ENCODE measurements at regions not wholly inside any gene's neighbourhood (a gene's known extent, or its start where the extent isn't known, plus 50 kb on each side); places are given as distances from the start of the nearest gene placed in this dataset.
"Not testable (repeated sequence)": the region's sequence is repeated elsewhere in the genome, so short reads cannot be mapped to it uniquely, and the experiment has no call there.

GRCh38 chr16:29191636-29192180 lies 206.9 kb downstream of the LAT start:
- not testable (repeated sequence) for H3K4me1 ChIP-seq (ENCODE audit: control insufficient read depth, insufficient read depth, low read length); H3K36me3 ChIP-seq (ENCODE audit: control insufficient read depth, insufficient read depth, low read length); H3K9me3 ChIP-seq (replicated peaks; ENCODE audit: control insufficient read depth, low read depth, low read length); H3K27ac ChIP-seq (ENCODE audit: low read length); H3K4me3 ChIP-seq (ENCODE audit: low read length); H3K27me3 ChIP-seq (ENCODE audit: control insufficient read depth, insufficient read depth, low read length); DNase-seq
- 83% methylated on average over 8 of the region's 12 CpGs for WGBS (ENCODE audit: insufficient coverage)

GRCh38 chr16:29190553-29191431 lies 205.9 kb downstream of the LAT start:
- Histone ChIP-seq H3K4me1 (ENCODE audit: control insufficient read depth, insufficient read depth, low read length) (peaks cover 15% of the 10 kb centered on the region), H3K27ac (ENCODE audit: low read length) (peak overlapping the region; percentile 35)
- not testable (repeated sequence) for H3K4me3 ChIP-seq (ENCODE audit: low read length); H3K9me3 ChIP-seq (replicated peaks; ENCODE audit: control insufficient read depth, low read depth, low read length); H3K36me3 ChIP-seq (ENCODE audit: control insufficient read depth, insufficient read depth, low read length); H3K27me3 ChIP-seq (ENCODE audit: control insufficient read depth, insufficient read depth, low read length)
- peak; percentile 58 for DNase-seq
- WGBS (ENCODE audit: insufficient coverage): 56% methylated on average over 3 of the region's 19 CpGs

DNA sequence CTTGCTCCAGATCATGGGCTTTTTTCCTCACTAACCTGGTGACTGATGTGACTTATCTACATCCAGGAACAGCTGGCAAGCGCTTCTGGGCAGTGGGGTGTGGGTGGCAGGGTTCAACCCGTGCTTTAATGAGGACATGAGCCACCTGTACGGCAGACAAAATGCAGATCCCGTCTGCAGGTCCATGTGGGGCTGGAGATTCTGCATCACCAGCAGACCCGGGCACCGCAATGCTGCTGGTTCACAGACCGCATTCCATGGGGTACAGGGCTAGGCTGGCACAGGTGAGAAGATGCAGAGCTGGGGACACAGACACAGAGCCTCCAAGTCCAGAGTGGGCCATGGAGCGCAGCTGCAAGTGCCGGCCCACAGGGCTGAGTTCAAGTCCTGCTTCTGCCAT lies 204.0 kb downstream of the LAT start:
- H3K4me3 ChIP-seq (ENCODE audit: low read length); H3K9me3 ChIP-seq (replicated peaks; ENCODE audit: control insufficient read depth, low read depth, low read length); H3K27me3 ChIP-seq (ENCODE audit: control insufficient read depth, insufficient read depth, low read length); H3K27ac ChIP-seq (ENCODE audit: low read length); DNase-seq; H3K36me3 ChIP-seq (ENCODE audit: control insufficient read depth, insufficient read depth, low read length): not testable (repeated sequence)
- peaks cover 30% of the 10 kb centered on the region for H3K4me1 ChIP-seq (ENCODE audit: control insufficient read depth, insufficient read depth, low read length)
- WGBS (ENCODE audit: insufficient coverage): 90% methylated on average over 7 of the region's 9 CpGs

DNA sequence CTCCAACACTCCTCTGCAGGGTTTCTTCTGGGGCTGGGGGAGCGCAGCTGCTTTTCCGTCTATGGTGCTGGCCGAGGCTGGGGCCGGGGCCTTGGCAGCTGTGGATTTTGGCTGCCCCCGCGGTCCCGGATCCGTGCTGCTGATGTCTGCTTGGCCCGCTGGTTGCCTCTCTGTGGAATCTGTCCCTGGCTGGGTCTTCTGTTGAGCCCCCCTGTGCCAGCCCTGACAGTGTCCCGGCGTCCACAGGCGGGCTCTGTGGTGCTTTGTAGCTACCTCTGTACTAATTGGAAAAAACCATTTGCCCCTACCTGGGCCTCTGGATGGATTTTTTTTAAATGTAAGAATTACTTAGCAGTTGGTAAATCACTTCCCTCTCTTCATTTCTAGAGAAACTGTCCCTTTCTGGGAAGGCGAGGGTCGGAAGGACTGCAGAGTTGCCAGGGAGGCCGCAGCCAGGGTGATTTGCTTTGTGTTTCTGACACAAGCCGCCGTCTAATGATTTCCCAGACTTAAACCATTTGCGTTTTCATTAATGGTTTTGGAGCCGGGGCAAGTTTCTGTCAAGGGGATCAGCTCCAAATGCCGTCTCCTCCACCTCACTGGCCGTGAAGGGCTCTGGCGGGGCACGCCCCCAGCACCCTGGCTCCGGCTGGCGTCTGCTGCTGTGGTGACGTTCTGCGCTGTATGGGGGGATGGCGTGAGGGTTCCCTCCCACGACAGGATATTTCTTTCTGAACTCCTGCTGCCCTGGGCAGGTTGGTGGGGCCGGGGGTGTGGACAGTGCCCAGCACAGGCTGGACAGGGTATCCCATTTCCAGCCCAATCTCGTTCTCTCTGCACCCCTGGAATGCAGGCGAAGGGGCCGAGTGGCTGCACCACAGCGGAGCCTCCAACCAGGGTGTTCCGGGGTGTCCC lies 201.7 kb downstream of the LAT start:
- WGBS (ENCODE audit: insufficient coverage): 44% methylated on average over 9 of the region's 35 CpGs

GRCh38 chr16:29185872-29186271 lies 201.0 kb downstream of the LAT start:
- WGBS (ENCODE audit: insufficient coverage): 18% methylated on average over 3 of the region's 9 CpGs

More for the DNA sequence above, 201.7 kb downstream of the LAT start:
- not testable (repeated sequence) for H3K27me3 ChIP-seq (ENCODE audit: control insufficient read depth, insufficient read depth, low read length); H3K9me3 ChIP-seq (replicated peaks; ENCODE audit: control insufficient read depth, low read depth, low read length); H3K4me3 ChIP-seq (ENCODE audit: low read length); H3K36me3 ChIP-seq (ENCODE audit: control insufficient read depth, insufficient read depth, low read length)
- peak; percentile 81 for DNase-seq
- H3K4me1 ChIP-seq (ENCODE audit: control insufficient read depth, insufficient read depth, low read length): peaks cover 41% of the 10 kb centered on the region
- peak overlapping the region; percentile 45 for H3K27ac ChIP-seq (ENCODE audit: low read length)

GRCh38 chr16:29184738-29185438 lies 200.0 kb downstream of the LAT start:
- H3K27ac ChIP-seq (ENCODE audit: low read length): peak overlapping the region; percentile 45
- not testable (repeated sequence) for H3K27me3 ChIP-seq (ENCODE audit: control insufficient read depth, insufficient read depth, low read length); H3K36me3 ChIP-seq (ENCODE audit: control insufficient read depth, insufficient read depth, low read length); H3K4me3 ChIP-seq (ENCODE audit: low read length); H3K9me3 ChIP-seq (replicated peaks; ENCODE audit: control insufficient read depth, low read depth, low read length)
- H3K4me1 ChIP-seq (ENCODE audit: control insufficient read depth, insufficient read depth, low read length): peaks cover 41% of the 10 kb centered on the region
- WGBS (ENCODE audit: insufficient coverage): 29% methylated on average over 19 of the region's 41 CpGs
- DNase-seq: peak; percentile 69

More at GRCh38 chr16:29185872-29186271, 201.0 kb downstream of the LAT start:
- not testable (repeated sequence) for H3K4me3 ChIP-seq (ENCODE audit: low read length); H3K36me3 ChIP-seq (ENCODE audit: control insufficient read depth, insufficient read depth, low read length); H3K9me3 ChIP-seq (replicated peaks; ENCODE audit: control insufficient read depth, low read depth, low read length); H3K27me3 ChIP-seq (ENCODE audit: control insufficient read depth, insufficient read depth, low read length)
- Histone ChIP-seq H3K4me1 (ENCODE audit: control insufficient read depth, insufficient read depth, low read length) (peaks cover 41% of the 10 kb centered on the region), H3K27ac (ENCODE audit: low read length) (peak overlapping the region; percentile 45)
- DNase-seq: peak; percentile 35

- H3K9me3 ChIP-seq (replicated peaks; ENCODE audit: control insufficient read depth, low read depth, low read length); H3K27me3 ChIP-seq (ENCODE audit: control insufficient read depth, insufficient read depth, low read length); DNase-seq; H3K4me3 ChIP-seq (ENCODE audit: low read length); H3K36me3 ChIP-seq (ENCODE audit: control insufficient read depth, insufficient read depth, low read length); H3K27ac ChIP-seq (ENCODE audit: low read length): not testable (repeated sequence)
- peaks cover 51% of the 10 kb centered on the region for H3K4me1 ChIP-seq (ENCODE audit: control insufficient read depth, insufficient read depth, low read length)
- WGBS (ENCODE audit: insufficient coverage): 85% methylated on average over 5 of the region's 25 CpGs
Measured at GRCh38 chr16:29182940-29183868, 198.4 kb downstream of the LAT start.

- 97% methylated on average over 9 of the region's 9 CpGs for WGBS (ENCODE audit: insufficient coverage)
- H3K4me1 ChIP-seq (ENCODE audit: control insufficient read depth, insufficient read depth, low read length): peaks cover 56% of the 10 kb centered on the region
- no peak overlapping the region for H3K27ac ChIP-seq (ENCODE audit: low read length)
Measured at GRCh38 chr16:29182501-29182900, 197.6 kb downstream of the LAT start.

DNA sequence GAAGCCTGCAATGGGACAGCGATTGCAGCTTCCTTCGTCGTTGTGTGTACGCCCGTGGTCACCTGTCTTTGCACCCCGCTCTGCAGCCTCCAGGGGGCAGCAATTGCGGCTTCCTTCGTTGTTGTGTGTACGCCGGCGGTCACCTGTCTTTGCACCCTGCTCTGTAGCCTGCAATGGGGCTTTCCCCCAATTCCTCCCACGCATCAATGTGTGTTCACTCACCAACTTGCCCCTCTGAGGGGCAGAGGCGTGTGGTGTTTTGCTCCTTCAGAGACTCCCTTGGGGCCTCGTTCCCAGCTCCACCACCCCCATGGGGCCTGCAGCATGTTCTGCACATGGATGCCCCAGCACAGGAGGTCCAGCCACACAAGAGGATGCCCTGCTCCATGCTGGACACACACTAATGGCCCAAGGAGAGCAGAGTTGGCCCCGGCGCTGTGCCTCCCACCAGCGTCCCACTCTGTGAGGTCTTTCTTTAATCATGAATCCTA lies 197.1 kb downstream of the LAT start:
- not testable (repeated sequence) for DNase-seq; H3K9me3 ChIP-seq (replicated peaks; ENCODE audit: control insufficient read depth, low read depth, low read length); H3K27me3 ChIP-seq (ENCODE audit: control insufficient read depth, insufficient read depth, low read length); H3K4me3 ChIP-seq (ENCODE audit: low read length); H3K27ac ChIP-seq (ENCODE audit: low read length); H3K36me3 ChIP-seq (ENCODE audit: control insufficient read depth, insufficient read depth, low read length)
- peaks cover 58% of the 10 kb centered on the region for H3K4me1 ChIP-seq (ENCODE audit: control insufficient read depth, insufficient read depth, low read length)
- WGBS (ENCODE audit: insufficient coverage): 81% methylated on average over 7 of the region's 17 CpGs

More at GRCh38 chr16:29182501-29182900, 197.6 kb downstream of the LAT start:
- DNase-seq: no peak
- Histone ChIP-seq H3K27me3 (ENCODE audit: control insufficient read depth, insufficient read depth, low read length) (no peaks in the 10 kb centered on the region), H3K36me3 (ENCODE audit: control insufficient read depth, insufficient read depth, low read length) (no peaks in the 10 kb centered on the region), H3K9me3 (replicated peaks; ENCODE audit: control insufficient read depth, low read depth, low read length) (no peaks in the 10 kb centered on the region), H3K4me3 (ENCODE audit: low read length) (no peak overlapping the region)

Measured in muscle of leg (tissue), 3 donors.